NCI-H2029 treated with DMSO at 0.1 percent for 48 hours (cell line): ENCODE measurements at regions not wholly inside any gene's neighbourhood (a gene's known extent, or its start where the extent isn't known, plus 50 kb on each side); places are given as distances from the start of the nearest gene placed in this dataset.
"Not testable (repeated sequence)": the region's sequence is repeated elsewhere in the genome, so short reads cannot be mapped to it uniquely, and the experiment has no call there.

Experiments used
- DNase-seq: peaks from one replicate; lab custom pipeline; 2025; lab: John Stamatoyannopoulos, UW

- DNase-seq, result not testable (repeated sequence)
Observed at GRCh38 chr13:109398071-109398470, 388.3 kb downstream of the IRS2 start.

- no peak for DNase-seq
Observed at GRCh38 chr13:109397285-109397684, 389.1 kb downstream of the IRS2 start.

- no peak for DNase-seq
Observed at GRCh38 chr13:109396266-109396665, 390.1 kb downstream of the IRS2 start.

- no peak for DNase-seq
Observed at GRCh38 chr13:109395014-109395413, 391.4 kb downstream of the IRS2 start.

GRCh38 chr13:109394311-109394988 is 391.9 kb downstream of the IRS2 start:
- DNase-seq, result no peak

- no peak for DNase-seq
Observed at GRCh38 chr13:109393045-109393444, 393.3 kb downstream of the IRS2 start.

- no peak for DNase-seq
Observed at GRCh38 chr13:109390391-109390790, 396.0 kb downstream of the IRS2 start.

GRCh38 chr13:109389892-109390345 is 396.5 kb downstream of the IRS2 start:
- no peak for DNase-seq

GRCh38 chr13:109389456-109389855 is 396.9 kb downstream of the IRS2 start:
- DNase-seq, result no peak

- no peak for DNase-seq
Observed at GRCh38 chr13:109387471-109387870, 398.9 kb downstream of the IRS2 start.

GRCh38 chr13:109385242-109385560 is 401.2 kb downstream of the IRS2 start:
- no peak for DNase-seq

- DNase-seq, result no peak
Observed at GRCh38 chr13:109384491-109385241, 401.7 kb downstream of the IRS2 start.

- DNase-seq, result no peak
Observed at GRCh38 chr13:109383683-109384082, 402.7 kb downstream of the IRS2 start.

- no peak for DNase-seq
Observed at GRCh38 chr13:109381546-109382180, 404.7 kb downstream of the IRS2 start.

- DNase-seq, result no peak
Observed at GRCh38 chr13:109380457-109380856, 405.9 kb downstream of the IRS2 start.

- no peak for DNase-seq
Observed at GRCh38 chr13:109379930-109380329, 406.5 kb downstream of the IRS2 start.

GRCh38 chr13:109376936-109377335 is 409.4 kb downstream of the IRS2 start:
- no peak for DNase-seq

- DNase-seq, result no peak
Observed at GRCh38 chr13:109374609-109375200, 411.7 kb downstream of the IRS2 start.

- no peak for DNase-seq
Observed at GRCh38 chr13:109372666-109373065, 413.7 kb downstream of the IRS2 start.

GRCh38 chr13:109371066-109371465 is 415.3 kb downstream of the IRS2 start:
- no peak for DNase-seq

- no peak for DNase-seq
Observed at GRCh38 chr13:109370496-109370895, 415.9 kb downstream of the IRS2 start.

- no peak for DNase-seq
Observed at GRCh38 chr13:109369353-109370052, 416.9 kb downstream of the IRS2 start.
